ENCODE measurements at regions not wholly inside any gene's neighbourhood (a gene's known extent, or its start where the extent isn't known, plus 50 kb on each side); places are given as distances from the start of the nearest gene placed in this dataset.

GRCh38 chr13:48593536-48593935, 60.2 kb upstream of the CYSLTR2 start:
- TF ChIP-seq POLR2AphosphoS5 (IDR thresholded peaks at IDR 0.05) (no peak), CTCF (IDR thresholded peaks at IDR 0.05 in 8 of 11, conservative IDR thresholded peaks at IDR 0.05 in 3 of 11) (no peak), POLR2A (IDR thresholded peaks at IDR 0.05) (no peak)
- intact Hi-C loops (cut with DNase I; ENCODE audit: low total_unique reads), result loop anchor here (10.0 kb wide), 1 partner anchor 141 kb away; no protein-coding TSS in a partner anchor
- 64 to 85% (median 76%) methylated on average over 4 of the region's 4 CpGs for WGBS, 5 donors

GRCh38 chr13:48594096-48594815, 59.5 kb upstream of the CYSLTR2 start:
- peaks cover 0 to 4% (median 0%) of the 10 kb centered on the region in 7 donors for H3K27me3 ChIP-seq (replicated peaks in 1 of 7)
- H3K27ac ChIP-seq, result no peak overlapping the region
- H3K36me3 ChIP-seq, result no peaks in the 10 kb centered on the region
- peaks cover 0 to 12% (median 3%) of the 10 kb centered on the region in 8 donors for H3K9me3 ChIP-seq
- peaks cover 0 to 7% (median 0%) of the 10 kb centered on the region in 6 donors for H3K4me1 ChIP-seq
- 68 to 88% (median 75%) methylated on average over 6 of the region's 6 CpGs for WGBS, 5 donors
- no peak overlapping the region for H3K4me3 ChIP-seq
- DNase-seq, result no peak
- no peak for TF ChIP-seq POLR2A (IDR thresholded peaks at IDR 0.05)
- TF ChIP-seq POLR2AphosphoS5 (IDR thresholded peaks at IDR 0.05), result no peak
- intact Hi-C loops (cut with DNase I; ENCODE audit: low total_unique reads), result loop anchor here (10.0 kb wide), 1 partner anchor 141 kb away; no protein-coding TSS in a partner anchor

More at GRCh38 chr13:48593536-48593935, 60.2 kb upstream of the CYSLTR2 start:
- Histone ChIP-seq H3K27ac (no peak overlapping the region), H3K36me3 (no peaks in the 10 kb centered on the region), H3K4me1 (peaks cover 0 to 7% (median 0%) of the 10 kb centered on the region in 6 donors), H3K9me3 (peaks cover 0 to 7% (median 1%) of the 10 kb centered on the region in 8 donors), H3K27me3 (replicated peaks in 1 of 7) (peaks cover 0 to 4% (median 0%) of the 10 kb centered on the region in 7 donors), H3K4me3 (no peak overlapping the region)
- no peak for DNase-seq

- WGBS, 5 donors, result 64 to 75% (median 71%) methylated on average over 7 of the region's 7 CpGs
- intact Hi-C loops (cut with DNase I; ENCODE audit: low total_unique reads), result loop anchor here (5.0 to 10.0 kb wide), 2 partner anchors 139 to 177 kb away; no protein-coding TSS in a partner anchor
- Histone ChIP-seq H3K4me1 (peaks cover 0 to 7% (median 0%) of the 10 kb centered on the region in 6 donors), H3K9me3 (peaks cover 0 to 12% (median 3%) of the 10 kb centered on the region in 8 donors), H3K27me3 (replicated peaks in 1 of 7) (peaks cover 0 to 4% (median 0%) of the 10 kb centered on the region in 7 donors), H3K27ac (no peak overlapping the region), H3K36me3 (no peaks in the 10 kb centered on the region), H3K4me3 (no peak overlapping the region)
- no peak for DNase-seq
- TF ChIP-seq CTCF (IDR thresholded peaks at IDR 0.05 in 8 of 11, conservative IDR thresholded peaks at IDR 0.05 in 3 of 11) (peak; percentile 32 to 83 (median 59)), POLR2AphosphoS5 (IDR thresholded peaks at IDR 0.05) (no peak)
Measured at GRCh38 chr13:48595431-48596429, 58.0 kb upstream of the CYSLTR2 start.
